Immature natural killer cell (primary cell): ENCODE measurements at regions not wholly inside any gene's neighbourhood (a gene's known extent, or its start where the extent isn't known, plus 50 kb on each side); places are given as distances from the start of the nearest gene placed in this dataset.
"Not testable (repeated sequence)": the region's sequence is repeated elsewhere in the genome, so short reads cannot be mapped to it uniquely, and the experiment has no call there.

Experiments used
- DNase-seq, 3 donors: peaks; one replicate each; pipeline ENCODE4 v3.0.0; 2022; ENCODE audit warnings: mixed read lengths in 1 of 3
- H3K27ac Mint-ChIP-seq, 6 donors: one replicate each; pipeline ENCODE4 v1.8.0; 2020; ENCODE audit warnings: mixed read lengths in 6 of 6, mild to moderate bottlenecking in 5 of 6, inconsistent platforms in 4 of 6, moderate library complexity in 3 of 6
- H3K27me3 Mint-ChIP-seq, 3 donors: one replicate each; pipeline ENCODE4 v1.8.0; 2020 to 2021; ENCODE audit warnings: low read depth in 3 of 3, mild to moderate bottlenecking in 3 of 3, mixed read lengths in 3 of 3, moderate library complexity in 3 of 3, inconsistent platforms in 1 of 3
- H3K36me3 Mint-ChIP-seq, 3 donors: one replicate each; pipeline ENCODE4 v1.8.0; 2020; ENCODE audit warnings: mixed read lengths in 3 of 3, inconsistent platforms in 2 of 3, mild to moderate bottlenecking in 2 of 3
- H3K4me1 Mint-ChIP-seq, 2 donors: one replicate each; pipeline ENCODE4 v1.8.0; 2020; ENCODE audit warnings: inconsistent platforms in 2 of 2, mild to moderate bottlenecking in 2 of 2, mixed read lengths in 2 of 2, moderate library complexity in 1 of 2
- H3K4me3 Mint-ChIP-seq, 5 donors: one replicate each; pipeline ENCODE4 v1.8.0; 2020; ENCODE audit warnings: mild to moderate bottlenecking in 5 of 5, mixed read lengths in 5 of 5, inconsistent platforms in 3 of 5, moderate library complexity in 3 of 5
- H3K9me3 Mint-ChIP-seq, 6 donors: one replicate each; pipeline ENCODE4 v1.8.0; 2020; ENCODE audit warnings: mild to moderate bottlenecking in 6 of 6, mixed read lengths in 6 of 6, inconsistent platforms in 4 of 6, moderate library complexity in 3 of 6

GRCh38 chr6:9825526-9825925 is 589.3 kb downstream of the TFAP2A start:
- Mint-ChIP-seq H3K4me3 (no peak overlapping the region), H3K27me3 (peaks cover 0 to 2% (median 1%) of the 10 kb centered on the region in 3 donors), H3K27ac (no peak overlapping the region), H3K4me1 (no peaks in the 10 kb centered on the region), H3K36me3 (peaks cover 0 to 4% (median 0%) of the 10 kb centered on the region in 3 donors), H3K9me3 (peaks cover 8 to 44% (median 11%) of the 10 kb centered on the region in 6 donors)
- DNase-seq: no peak

GRCh38 chr6:9810727-9811126 is 604.1 kb downstream of the TFAP2A start:
- H3K4me3 Mint-ChIP-seq, H3K36me3 Mint-ChIP-seq, H3K27ac Mint-ChIP-seq, H3K27me3 Mint-ChIP-seq, DNase-seq, H3K4me1 Mint-ChIP-seq: not testable (repeated sequence)
- H3K9me3 Mint-ChIP-seq: peaks cover 4 to 12% (median 8%) of the 10 kb centered on the region in 6 donors

- Mint-ChIP-seq H3K27me3 (peaks cover 0 to 1% (median 0%) of the 10 kb centered on the region in 3 donors), H3K4me3 (no peak overlapping the region), H3K36me3 (peaks cover 0 to 8% (median 0%) of the 10 kb centered on the region in 3 donors), H3K9me3 (peaks cover 8 to 14% (median 11%) of the 10 kb centered on the region in 6 donors), H3K4me1 (no peaks in the 10 kb centered on the region), H3K27ac (no peak overlapping the region)
- no peak for DNase-seq
Observed at GRCh38 chr6:9810286-9810685, 604.6 kb downstream of the TFAP2A start.

- Mint-ChIP-seq H3K4me1 (no peaks in the 10 kb centered on the region), H3K4me3 (no peak overlapping the region), H3K36me3 (peaks cover 0 to 8% (median 0%) of the 10 kb centered on the region in 3 donors), H3K27me3 (peaks cover 0 to 1% (median 0%) of the 10 kb centered on the region in 3 donors), H3K9me3 (peaks cover 12 to 21% (median 17%) of the 10 kb centered on the region in 6 donors), H3K27ac (no peak overlapping the region)
- no peak for DNase-seq
Observed at GRCh38 chr6:9806195-9806594, 608.7 kb downstream of the TFAP2A start.

- DNase-seq: no peak
- H3K9me3 Mint-ChIP-seq: peaks cover 10 to 30% (median 20%) of the 10 kb centered on the region in 6 donors
- H3K4me3 Mint-ChIP-seq: no peak overlapping the region
- no peaks in the 10 kb centered on the region for H3K27me3 Mint-ChIP-seq
- no peaks in the 10 kb centered on the region for H3K4me1 Mint-ChIP-seq
- peaks cover 0 to 8% (median 0%) of the 10 kb centered on the region in 3 donors for H3K36me3 Mint-ChIP-seq
- no peak overlapping the region for H3K27ac Mint-ChIP-seq
Observed at GRCh38 chr6:9801249-9801754, 613.6 kb downstream of the TFAP2A start.

- peaks cover 5 to 24% (median 13%) of the 10 kb centered on the region in 6 donors for H3K9me3 Mint-ChIP-seq
- H3K4me3 Mint-ChIP-seq: no peak overlapping the region
- H3K27me3 Mint-ChIP-seq: no peaks in the 10 kb centered on the region
Observed at GRCh38 chr6:9799582-9799981, 615.3 kb downstream of the TFAP2A start.

GRCh38 chr6:9796827-9797226 is 618.0 kb downstream of the TFAP2A start:
- Mint-ChIP-seq H3K9me3 (peaks cover 3 to 29% (median 14%) of the 10 kb centered on the region in 6 donors), H3K27me3 (peaks cover 0 to under 1% (median 0%) of the 10 kb centered on the region in 3 donors), H3K4me1 (no peaks in the 10 kb centered on the region), H3K36me3 (no peaks in the 10 kb centered on the region), H3K4me3 (no peak overlapping the region), H3K27ac (no peak overlapping the region)
- no peak for DNase-seq

More at GRCh38 chr6:9799582-9799981, 615.3 kb downstream of the TFAP2A start:
- DNase-seq: no peak
- no peaks in the 10 kb centered on the region for H3K36me3 Mint-ChIP-seq
- no peak overlapping the region for H3K27ac Mint-ChIP-seq
- H3K4me1 Mint-ChIP-seq: no peaks in the 10 kb centered on the region

GRCh38 chr6:9795880-9796279 is 619.0 kb downstream of the TFAP2A start:
- Mint-ChIP-seq H3K4me3 (no peak overlapping the region), H3K27me3 (peaks cover 0 to 4% (median 0%) of the 10 kb centered on the region in 3 donors), H3K27ac (no peak overlapping the region), H3K4me1 (no peaks in the 10 kb centered on the region), H3K36me3 (no peaks in the 10 kb centered on the region), H3K9me3 (peaks cover 3 to 34% (median 16%) of the 10 kb centered on the region in 6 donors)
- no peak for DNase-seq

- H3K9me3 Mint-ChIP-seq: peaks cover 3 to 28% (median 10%) of the 10 kb centered on the region in 6 donors
- H3K36me3 Mint-ChIP-seq: no peaks in the 10 kb centered on the region
- H3K4me3 Mint-ChIP-seq: no peak overlapping the region
- DNase-seq: no peak
- no peak overlapping the region for H3K27ac Mint-ChIP-seq
- H3K4me1 Mint-ChIP-seq: no peaks in the 10 kb centered on the region
- H3K27me3 Mint-ChIP-seq: peaks cover 0 to 4% (median 0%) of the 10 kb centered on the region in 3 donors
Observed at GRCh38 chr6:9789201-9789600, 625.7 kb downstream of the TFAP2A start.

GRCh38 chr6:9784786-9785185 is 630.1 kb downstream of the TFAP2A start:
- no peaks in the 10 kb centered on the region for H3K27me3 Mint-ChIP-seq
- H3K4me1 Mint-ChIP-seq: no peaks in the 10 kb centered on the region
- H3K4me3 Mint-ChIP-seq: no peak overlapping the region
- H3K9me3 Mint-ChIP-seq: peaks cover 1 to 27% (median 7%) of the 10 kb centered on the region in 6 donors
- no peaks in the 10 kb centered on the region for H3K36me3 Mint-ChIP-seq
- no peak overlapping the region for H3K27ac Mint-ChIP-seq
- no peak for DNase-seq

- Mint-ChIP-seq H3K27me3 (no peaks in the 10 kb centered on the region), H3K27ac (no peak overlapping the region), H3K4me1 (no peaks in the 10 kb centered on the region), H3K9me3 (peaks cover 1 to 21% (median 7%) of the 10 kb centered on the region in 6 donors), H3K36me3 (no peaks in the 10 kb centered on the region), H3K4me3 (no peak overlapping the region)
- DNase-seq: no peak
Observed at GRCh38 chr6:9783567-9783966, 631.3 kb downstream of the TFAP2A start.

GRCh38 chr6:9766240-9766915 is 648.5 kb downstream of the TFAP2A start:
- Mint-ChIP-seq H3K4me1 (no peaks in the 10 kb centered on the region), H3K4me3 (no peak overlapping the region), H3K27ac (no peak overlapping the region), H3K27me3 (no peaks in the 10 kb centered on the region), H3K9me3 (peaks cover 0 to 29% (median 6%) of the 10 kb centered on the region in 6 donors), H3K36me3 (no peaks in the 10 kb centered on the region)
- DNase-seq: no peak

GRCh38 chr6:9761220-9761619 is 653.7 kb downstream of the TFAP2A start:
- Mint-ChIP-seq H3K4me3 (no peak overlapping the region), H3K36me3 (no peaks in the 10 kb centered on the region), H3K4me1 (no peaks in the 10 kb centered on the region), H3K9me3 (peaks cover 0 to 29% (median 6%) of the 10 kb centered on the region in 6 donors), H3K27me3 (no peaks in the 10 kb centered on the region), H3K27ac (no peak overlapping the region)
- DNase-seq: no peak

GRCh38 chr6:9754515-9754914 is 660.4 kb downstream of the TFAP2A start:
- peaks cover 9 to 33% (median 17%) of the 10 kb centered on the region in 6 donors for H3K9me3 Mint-ChIP-seq
- H3K4me3 Mint-ChIP-seq: no peak overlapping the region
- peaks cover 0 to 6% (median 0%) of the 10 kb centered on the region in 3 donors for H3K36me3 Mint-ChIP-seq
- H3K27ac Mint-ChIP-seq: no peak overlapping the region
- DNase-seq: no peak
- H3K4me1 Mint-ChIP-seq: no peaks in the 10 kb centered on the region
- no peaks in the 10 kb centered on the region for H3K27me3 Mint-ChIP-seq
